ENCODE measurements at regions not wholly inside any gene's neighbourhood (a gene's known extent, or its start where the extent isn't known, plus 50 kb on each side); places are given as distances from the start of the nearest gene placed in this dataset.
"Not testable (repeated sequence)": the region's sequence is repeated elsewhere in the genome, so short reads cannot be mapped to it uniquely, and the experiment has no call there.

GRCh38 chr12:75876832-75877762 lies 154.5 kb downstream of the PHLDA1 start:
- Mint-ChIP-seq H3K9me3 (peaks cover 3% of the 10 kb centered on the region), H3K4me3 (no peak overlapping the region), H3K27ac (no peak overlapping the region), H3K27me3 (peaks cover 34% of the 10 kb centered on the region), H3K36me3 (ENCODE audit: low read depth) (no peaks in the 10 kb centered on the region), H3K4me1 (ENCODE audit: low read depth) (peaks cover 22% of the 10 kb centered on the region)
- no peak for DNase-seq

- Mint-ChIP-seq H3K27me3 (peaks cover 24% of the 10 kb centered on the region), H3K36me3 (ENCODE audit: low read depth) (no peaks in the 10 kb centered on the region), H3K27ac (no peak overlapping the region), H3K9me3 (peaks cover 3% of the 10 kb centered on the region), H3K4me3 (no peak overlapping the region), H3K4me1 (ENCODE audit: low read depth) (peaks cover 26% of the 10 kb centered on the region)
- no peak for DNase-seq
These were observed 157.1 kb downstream of the PHLDA1 start for GRCh38 chr12:75874441-75874840.

GRCh38 chr12:75872762-75873161 lies 158.8 kb downstream of the PHLDA1 start:
- DNase-seq, result no peak
- Mint-ChIP-seq H3K36me3 (ENCODE audit: low read depth) (no peaks in the 10 kb centered on the region), H3K9me3 (peaks cover 3% of the 10 kb centered on the region), H3K4me3 (no peak overlapping the region), H3K4me1 (ENCODE audit: low read depth) (peaks cover 19% of the 10 kb centered on the region), H3K27ac (no peak overlapping the region), H3K27me3 (peaks cover 19% of the 10 kb centered on the region)

- DNase-seq, result no peak
- Mint-ChIP-seq H3K9me3 (peaks cover 3% of the 10 kb centered on the region), H3K36me3 (ENCODE audit: low read depth) (no peaks in the 10 kb centered on the region), H3K27ac (no peak overlapping the region), H3K4me1 (ENCODE audit: low read depth) (peaks cover 4% of the 10 kb centered on the region), H3K4me3 (no peak overlapping the region), H3K27me3 (peaks cover 19% of the 10 kb centered on the region)
These were observed 160.7 kb downstream of the PHLDA1 start for GRCh38 chr12:75870878-75871277.

- Mint-ChIP-seq H3K36me3 (ENCODE audit: low read depth) (no peaks in the 10 kb centered on the region), H3K27me3 (peaks cover 6% of the 10 kb centered on the region), H3K4me1 (ENCODE audit: low read depth) (peaks cover 4% of the 10 kb centered on the region), H3K27ac (no peak overlapping the region), H3K4me3 (no peak overlapping the region), H3K9me3 (no peaks in the 10 kb centered on the region)
- no peak for DNase-seq
These were observed 163.1 kb downstream of the PHLDA1 start for GRCh38 chr12:75868501-75868900.

GRCh38 chr12:75865315-75865714 lies 166.3 kb downstream of the PHLDA1 start:
- H3K27ac Mint-ChIP-seq, result no peak overlapping the region
- no peak for DNase-seq
- peaks cover 11% of the 10 kb centered on the region for H3K4me1 Mint-ChIP-seq (ENCODE audit: low read depth)
- no peaks in the 10 kb centered on the region for H3K36me3 Mint-ChIP-seq (ENCODE audit: low read depth)
- no peaks in the 10 kb centered on the region for H3K9me3 Mint-ChIP-seq
- H3K4me3 Mint-ChIP-seq, result no peak overlapping the region
- H3K27me3 Mint-ChIP-seq, result no peaks in the 10 kb centered on the region

- no peak for DNase-seq
- H3K27me3 Mint-ChIP-seq, result no peaks in the 10 kb centered on the region
- no peak overlapping the region for H3K27ac Mint-ChIP-seq
- H3K4me1 Mint-ChIP-seq (ENCODE audit: low read depth), result peaks cover 11% of the 10 kb centered on the region
- no peak overlapping the region for H3K4me3 Mint-ChIP-seq
- no peaks in the 10 kb centered on the region for H3K36me3 Mint-ChIP-seq (ENCODE audit: low read depth)
- no peaks in the 10 kb centered on the region for H3K9me3 Mint-ChIP-seq
These were observed 167.4 kb downstream of the PHLDA1 start for GRCh38 chr12:75864161-75864560.

- H3K36me3 Mint-ChIP-seq (ENCODE audit: low read depth), result no peaks in the 10 kb centered on the region
- peaks cover 11% of the 10 kb centered on the region for H3K4me1 Mint-ChIP-seq (ENCODE audit: low read depth)
- no peaks in the 10 kb centered on the region for H3K27me3 Mint-ChIP-seq
- no peak overlapping the region for H3K27ac Mint-ChIP-seq
- no peaks in the 10 kb centered on the region for H3K9me3 Mint-ChIP-seq
- DNase-seq, result no peak
- H3K4me3 Mint-ChIP-seq, result no peak overlapping the region
These were observed 168.0 kb downstream of the PHLDA1 start for GRCh38 chr12:75863533-75863932.

- no peak overlapping the region for H3K27ac Mint-ChIP-seq
- no peak for DNase-seq
- no peak overlapping the region for H3K4me3 Mint-ChIP-seq
These were observed 168.7 kb downstream of the PHLDA1 start for GRCh38 chr12:75862692-75863471.

GRCh38 chr12:75859868-75860267 lies 171.7 kb downstream of the PHLDA1 start:
- Mint-ChIP-seq H3K27me3 (no peaks in the 10 kb centered on the region), H3K4me3 (no peak overlapping the region), H3K9me3 (no peaks in the 10 kb centered on the region), H3K36me3 (ENCODE audit: low read depth) (no peaks in the 10 kb centered on the region), H3K4me1 (ENCODE audit: low read depth) (peaks cover 11% of the 10 kb centered on the region), H3K27ac (no peak overlapping the region)
- no peak for DNase-seq

More at GRCh38 chr12:75862692-75863471, 168.7 kb downstream of the PHLDA1 start:
- peaks cover 11% of the 10 kb centered on the region for H3K4me1 Mint-ChIP-seq (ENCODE audit: low read depth)
- H3K9me3 Mint-ChIP-seq, result no peaks in the 10 kb centered on the region
- H3K27me3 Mint-ChIP-seq, result no peaks in the 10 kb centered on the region
- no peaks in the 10 kb centered on the region for H3K36me3 Mint-ChIP-seq (ENCODE audit: low read depth)

GRCh38 chr12:75856235-75856634 lies 175.3 kb downstream of the PHLDA1 start:
- no peaks in the 10 kb centered on the region for H3K9me3 Mint-ChIP-seq
- H3K36me3 Mint-ChIP-seq (ENCODE audit: low read depth), result no peaks in the 10 kb centered on the region
- H3K27me3 Mint-ChIP-seq, result peaks cover 27% of the 10 kb centered on the region
- no peak for DNase-seq
- H3K4me3 Mint-ChIP-seq, result no peak overlapping the region
- H3K4me1 Mint-ChIP-seq (ENCODE audit: low read depth), result no peaks in the 10 kb centered on the region
- H3K27ac Mint-ChIP-seq, result no peak overlapping the region

GRCh38 chr12:75855360-75855759 lies 176.2 kb downstream of the PHLDA1 start:
- Mint-ChIP-seq H3K36me3 (ENCODE audit: low read depth) (no peaks in the 10 kb centered on the region), H3K4me3 (no peak overlapping the region), H3K27ac (no peak overlapping the region), H3K27me3 (peaks cover 27% of the 10 kb centered on the region), H3K4me1 (ENCODE audit: low read depth) (no peaks in the 10 kb centered on the region), H3K9me3 (no peaks in the 10 kb centered on the region)
- DNase-seq, result no peak

GRCh38 chr12:75854681-75855309 lies 176.8 kb downstream of the PHLDA1 start:
- no peak overlapping the region for H3K27ac Mint-ChIP-seq
- no peaks in the 10 kb centered on the region for H3K36me3 Mint-ChIP-seq (ENCODE audit: low read depth)
- H3K27me3 Mint-ChIP-seq, result peaks cover 27% of the 10 kb centered on the region
- no peaks in the 10 kb centered on the region for H3K9me3 Mint-ChIP-seq
- no peak for DNase-seq
- H3K4me3 Mint-ChIP-seq, result no peak overlapping the region
- no peaks in the 10 kb centered on the region for H3K4me1 Mint-ChIP-seq (ENCODE audit: low read depth)

- H3K36me3 Mint-ChIP-seq (ENCODE audit: low read depth); H3K9me3 Mint-ChIP-seq; DNase-seq; H3K4me1 Mint-ChIP-seq (ENCODE audit: low read depth); H3K4me3 Mint-ChIP-seq; H3K27ac Mint-ChIP-seq: not testable (repeated sequence)
- peaks cover 27% of the 10 kb centered on the region for H3K27me3 Mint-ChIP-seq
These were observed 177.4 kb downstream of the PHLDA1 start for GRCh38 chr12:75854137-75854536.

Measured in activated T-cell treated with anti-CD3 and anti-CD28 coated beads, Interleukin-2, amount 50 U/mL, for 24 hours (primary cell).